Neural progenitor cell (in vitro differentiated cells): ENCODE measurements at regions not wholly inside any gene's neighbourhood (a gene's known extent, or its start where the extent isn't known, plus 50 kb on each side); places are given as distances from the start of the nearest gene placed in this dataset.

ENCODE experiments used
- DNase-seq: peaks from one replicate; pipeline ENCODE4 v3.0.0-alpha.2; 2016; ENCODE audit warnings: low spot score
- H2AFZ ChIP-seq: fragments of 200-600 bp; sonication (generic); replicated peaks from 2 replicates; pipeline ENCODE4 v1.6.1; 2016; ENCODE audit warnings: antibody characterized with exemption
- H3F3A ChIP-seq: fragments of 200-600 bp; sonication (generic); 2 replicates; pipeline ENCODE4 v1.6.1; 2016; ENCODE audit warnings: antibody characterized with exemption, low read depth
- H3K27ac ChIP-seq: fragments of 200-600 bp; sonication (generic); 2 replicates; pipeline ENCODE4 v1.5.1; 2016; ENCODE audit warnings: mild to moderate bottlenecking
- H3K27me3 ChIP-seq: fragments of 200-600 bp; sonication (generic); 2 replicates; pipeline ENCODE4 v1.6.1; 2016; ENCODE audit warnings: mild to moderate bottlenecking, moderate library complexity
- H3K36me3 ChIP-seq: fragments of 200-600 bp; sonication (generic); 2 replicates; pipeline ENCODE4 v1.5.1; 2016
- H3K4me1 ChIP-seq: fragments of 200-600 bp; sonication (generic); 2 replicates; pipeline ENCODE4 v1.6.1; 2016; ENCODE audit warnings: mixed run types
- H3K4me2 ChIP-seq: fragments of 200-600 bp; sonication (generic); 2 replicates; pipeline ENCODE4 v1.6.1; 2016
- H3K4me3 ChIP-seq: fragments of 200-600 bp; sonication (generic); 2 replicates; pipeline ENCODE4 v1.5.1; 2016
- H3K79me2 ChIP-seq: fragments of 200-600 bp; sonication (generic); 2 replicates; pipeline ENCODE4 v1.6.1; 2016; ENCODE audit warnings: low read depth
- H3K9ac ChIP-seq: fragments of 200-600 bp; sonication (generic); 2 replicates; pipeline ENCODE4 v1.6.1; 2016
- H3K9me3 ChIP-seq: fragments of 200-600 bp; sonication (generic); 2 replicates; pipeline ENCODE4 v1.5.1; 2016; ENCODE audit warnings: low read depth
- H4K20me1 ChIP-seq: fragments of 200-600 bp; sonication (generic); 2 replicates; pipeline ENCODE4 v1.6.1; 2016; ENCODE audit warnings: low read depth
- H3K27ac Mint-ChIP-seq: 3 replicates; pipeline ENCODE4 v1.8.0; 2021; ENCODE audit warnings: mixed read lengths
- H3K27me3 Mint-ChIP-seq: 2 replicates; pipeline ENCODE4 v1.8.0; 2022; ENCODE audit warnings: low read depth, mild to moderate bottlenecking, inconsistent platforms, moderate library complexity, mixed read lengths; ENCODE audit not compliant: insufficient read depth
- H3K36me3 Mint-ChIP-seq: 3 replicates; pipeline ENCODE4 v1.8.0; 2021; ENCODE audit warnings: mixed read lengths
- H3K4me1 Mint-ChIP-seq: 3 replicates; pipeline ENCODE4 v1.8.0; 2021; ENCODE audit warnings: mixed read lengths
- H3K4me3 Mint-ChIP-seq: 3 replicates; pipeline ENCODE4 v1.8.0; 2021; ENCODE audit warnings: mild to moderate bottlenecking, moderate library complexity, mixed read lengths
- H3K9me3 Mint-ChIP-seq: 3 replicates; pipeline ENCODE4 v1.8.0; 2020; ENCODE audit warnings: mixed read lengths
- CTCF ChIP-seq: fragments of 200-600 bp; sonication (generic); IDR thresholded peaks from 2 replicates; pipeline ENCODE4 v1.5.1; 2017; ENCODE audit warnings: antibody characterized with exemption, mild to moderate bottlenecking
- EZH2 ChIP-seq: fragments of 200-600 bp; sonication (generic); IDR thresholded peaks from 2 replicates; pipeline ENCODE4 v1.6.1; 2017; ENCODE audit warnings: antibody characterized with exemption, mild to moderate bottlenecking, moderate library complexity
- EZH2phosphoT487 ChIP-seq: fragments of 200-600 bp; sonication (generic); IDR thresholded peaks from 2 replicates; pipeline ENCODE4 v1.6.1; 2017; ENCODE audit warnings: antibody characterized with exemption

- Histone ChIP-seq H4K20me1 (no peaks in the 10 kb centered on the region), H3F3A (no peaks in the 10 kb centered on the region), H3K27ac (no peak overlapping the region), H3K27me3 (no peaks in the 10 kb centered on the region), H2AFZ (no peak overlapping the region), H3K4me1 (no peaks in the 10 kb centered on the region), H3K4me2 (no peak overlapping the region), H3K79me2 (no peaks in the 10 kb centered on the region), H3K36me3 (no peaks in the 10 kb centered on the region), H3K4me3 (no peak overlapping the region), H3K9ac (no peak overlapping the region), H3K9me3 (no peaks in the 10 kb centered on the region)
- Mint-ChIP-seq H3K9me3 (no peaks in the 10 kb centered on the region), H3K4me1 (no peaks in the 10 kb centered on the region), H3K27me3 (no peaks in the 10 kb centered on the region), H3K4me3 (no peak overlapping the region), H3K36me3 (no peaks in the 10 kb centered on the region), H3K27ac (no peak overlapping the region)
- DNase-seq: no peak
- no peak for TF ChIP-seq EZH2
- TF ChIP-seq CTCF: no peak
- TF ChIP-seq EZH2phosphoT487: no peak
Observed at GRCh38 chr1:88350648-88351047, 333.4 kb upstream of the PKN2 start.

- no peaks in the 10 kb centered on the region for H3K36me3 ChIP-seq
- no peaks in the 10 kb centered on the region for H3F3A ChIP-seq
- TF ChIP-seq EZH2phosphoT487 (no peak), EZH2 (no peak), CTCF (no peak)
- Mint-ChIP-seq H3K27ac (no peak overlapping the region), H3K9me3 (no peaks in the 10 kb centered on the region), H3K36me3 (no peaks in the 10 kb centered on the region), H3K4me1 (no peaks in the 10 kb centered on the region), H3K4me3 (no peak overlapping the region), H3K27me3 (no peaks in the 10 kb centered on the region)
- no peak overlapping the region for H3K27ac ChIP-seq
- no peaks in the 10 kb centered on the region for H3K79me2 ChIP-seq
- no peak overlapping the region for H2AFZ ChIP-seq
- H3K27me3 ChIP-seq: no peaks in the 10 kb centered on the region
- no peak overlapping the region for H3K9ac ChIP-seq
- no peak overlapping the region for H3K4me3 ChIP-seq
- no peak for DNase-seq
- no peak overlapping the region for H3K4me2 ChIP-seq
- no peaks in the 10 kb centered on the region for H3K9me3 ChIP-seq
- H4K20me1 ChIP-seq: no peaks in the 10 kb centered on the region
- no peaks in the 10 kb centered on the region for H3K4me1 ChIP-seq
Observed at GRCh38 chr1:88351960-88352359, 332.1 kb upstream of the PKN2 start.

- Histone ChIP-seq H3K9ac (no peak overlapping the region), H3K9me3 (no peaks in the 10 kb centered on the region), H2AFZ (no peak overlapping the region), H4K20me1 (no peaks in the 10 kb centered on the region), H3K36me3 (no peaks in the 10 kb centered on the region), H3K4me2 (no peak overlapping the region), H3K79me2 (no peaks in the 10 kb centered on the region), H3K27me3 (no peaks in the 10 kb centered on the region), H3F3A (no peaks in the 10 kb centered on the region), H3K4me3 (no peak overlapping the region), H3K4me1 (no peaks in the 10 kb centered on the region), H3K27ac (no peak overlapping the region)
- H3K27ac Mint-ChIP-seq: no peak overlapping the region
- H3K27me3 Mint-ChIP-seq: peaks cover 2% of the 10 kb centered on the region
- H3K9me3 Mint-ChIP-seq: no peaks in the 10 kb centered on the region
- no peak for DNase-seq
- no peak for TF ChIP-seq CTCF
- no peaks in the 10 kb centered on the region for H3K36me3 Mint-ChIP-seq
- no peak overlapping the region for H3K4me3 Mint-ChIP-seq
- H3K4me1 Mint-ChIP-seq: no peaks in the 10 kb centered on the region
Observed at GRCh38 chr1:88354256-88354655, 329.8 kb upstream of the PKN2 start.

- Mint-ChIP-seq H3K9me3 (no peaks in the 10 kb centered on the region), H3K4me3 (no peak overlapping the region), H3K36me3 (no peaks in the 10 kb centered on the region), H3K4me1 (no peaks in the 10 kb centered on the region), H3K27ac (no peak overlapping the region), H3K27me3 (peaks cover 2% of the 10 kb centered on the region)
- Histone ChIP-seq H3K4me1 (no peaks in the 10 kb centered on the region), H2AFZ (no peak overlapping the region), H3F3A (no peaks in the 10 kb centered on the region), H3K27ac (no peak overlapping the region), H3K79me2 (no peaks in the 10 kb centered on the region), H3K27me3 (no peaks in the 10 kb centered on the region), H3K4me2 (no peak overlapping the region), H3K36me3 (no peaks in the 10 kb centered on the region), H3K9ac (no peak overlapping the region), H3K9me3 (no peaks in the 10 kb centered on the region), H3K4me3 (no peak overlapping the region), H4K20me1 (no peaks in the 10 kb centered on the region)
- DNase-seq: no peak
- TF ChIP-seq CTCF: no peak
- no peak for TF ChIP-seq EZH2
- TF ChIP-seq EZH2phosphoT487: no peak
Observed at GRCh38 chr1:88357729-88358128, 326.3 kb upstream of the PKN2 start.
